AG09309 (cell line): ENCODE measurements at regions not wholly inside any gene's neighbourhood (a gene's known extent, or its start where the extent isn't known, plus 50 kb on each side); places are given as distances from the start of the nearest gene placed in this dataset.

ENCODE experiments used
- DNase-seq: peaks from one replicate; pipeline ENCODE4 v3.0.0-alpha.2; 2010; ENCODE audit warnings: low read depth
- H3K4me3 ChIP-seq: 2 replicates; pipeline ENCODE4 v1.5.1; 2011; ENCODE audit warnings: mild to moderate bottlenecking, low read depth, low read length, moderate library complexity; ENCODE audit not compliant: control insufficient read depth
- CTCF ChIP-seq: IDR thresholded peaks from 2 replicates; pipeline ENCODE4 v1.5.1; 2011; ENCODE audit warnings: mild to moderate bottlenecking, low read depth, low read length, inconsistent platforms; ENCODE audit not compliant: insufficient read depth, control insufficient read depth; ENCODE audit errors: missing control alignments

- no peak for DNase-seq
- no peak overlapping the region for H3K4me3 ChIP-seq
- TF ChIP-seq CTCF = no peak
Observed at GRCh38 chr11:80343436-80343835, 902.6 kb upstream of the TENM4 start.

GRCh38 chr11:80338231-80338630 lies 897.4 kb upstream of the TENM4 start:
- no peak for DNase-seq
- no peak overlapping the region for H3K4me3 ChIP-seq
- no peak for TF ChIP-seq CTCF

- no peak overlapping the region for H3K4me3 ChIP-seq
- no peak for TF ChIP-seq CTCF
- no peak for DNase-seq
Observed at GRCh38 chr11:80331694-80332093, 890.9 kb upstream of the TENM4 start.

DNA sequence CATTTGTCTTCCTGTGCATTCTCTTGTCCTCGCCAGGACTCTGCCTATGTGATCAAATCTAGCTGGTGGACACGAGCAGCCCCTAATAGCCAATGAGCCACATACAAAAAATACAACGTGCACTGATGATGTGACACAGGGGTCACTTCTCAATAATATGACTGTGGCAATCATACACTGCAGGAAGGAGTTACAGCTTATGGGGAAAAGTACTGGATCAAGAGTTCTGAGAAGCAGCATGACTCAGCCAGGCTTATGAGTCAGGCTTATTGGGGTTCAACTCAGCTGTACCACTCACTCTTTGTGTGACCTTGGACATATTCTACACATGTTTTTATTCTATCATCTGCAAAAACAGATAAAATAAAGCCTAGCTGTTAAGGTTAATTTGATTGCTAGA lies 889.4 kb upstream of the TENM4 start:
- TF ChIP-seq CTCF = no peak
- DNase-seq = no peak

DNA sequence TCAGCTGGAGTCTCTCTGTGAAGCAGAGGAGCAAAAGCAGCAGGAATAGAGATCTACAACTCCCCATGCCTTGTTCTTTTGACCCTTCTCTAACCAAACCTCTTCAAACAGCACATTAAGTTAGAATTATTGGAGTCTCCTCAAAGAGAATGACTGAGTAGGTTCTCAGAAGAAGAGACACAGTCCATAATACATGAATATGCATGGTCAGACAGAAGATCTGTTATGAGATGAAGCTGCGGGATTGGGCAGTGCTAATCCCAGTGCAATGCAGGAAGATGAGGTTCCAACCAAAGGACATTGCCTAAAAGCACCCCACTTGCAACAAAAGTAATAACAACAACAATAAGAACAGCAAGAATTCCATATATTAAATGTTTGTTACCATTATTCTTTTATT lies 887.9 kb upstream of the TENM4 start:
- H3K4me3 ChIP-seq = no peak overlapping the region
- no peak for TF ChIP-seq CTCF
- DNase-seq = no peak

More for the DNA sequence above, 889.4 kb upstream of the TENM4 start:
- no peak overlapping the region for H3K4me3 ChIP-seq

GRCh38 chr11:80327956-80328614 lies 887.3 kb upstream of the TENM4 start:
- TF ChIP-seq CTCF = no peak
- no peak overlapping the region for H3K4me3 ChIP-seq
- no peak for DNase-seq
